Ishikawa (cell line): ENCODE measurements at regions not wholly inside any gene's neighbourhood (a gene's known extent, or its start where the extent isn't known, plus 50 kb on each side); places are given as distances from the start of the nearest gene placed in this dataset.

ENCODE experiments used
- CEBPB ChIP-seq: IDR thresholded peaks from 2 replicates; pipeline ENCODE4 v1.6.1; 2012
- CREB1 ChIP-seq: IDR thresholded peaks from 2 replicates; pipeline ENCODE4 v1.6.1; 2012; ENCODE audit warnings: low read depth
- EGR1 ChIP-seq: IDR thresholded peaks from 2 replicates; pipeline ENCODE4 v1.6.1; 2012
- EP300 ChIP-seq: IDR thresholded peaks from 2 replicates; pipeline ENCODE4 v1.6.1; 2012; ENCODE audit warnings: borderline replicate concordance
- FOXM1 ChIP-seq: IDR thresholded peaks from 2 replicates; pipeline ENCODE4 v1.6.1; 2012; ENCODE audit warnings: low read depth, borderline replicate concordance
- MAX ChIP-seq: IDR thresholded peaks from 2 replicates; pipeline ENCODE4 v1.6.1; 2012
- NFIC ChIP-seq: IDR thresholded peaks from 2 replicates; pipeline ENCODE4 v1.6.1; 2012
- RAD21 ChIP-seq: IDR thresholded peaks from 2 replicates; pipeline ENCODE4 v1.6.1; 2012; ENCODE audit warnings: low read depth
- REST ChIP-seq: IDR thresholded peaks from 2 replicates; pipeline ENCODE4 v1.6.1; 2012; ENCODE audit warnings: low read depth, mild to moderate bottlenecking
- TAF1 ChIP-seq: IDR thresholded peaks from 2 replicates; pipeline ENCODE4 v1.6.1; 2012; ENCODE audit warnings: low read depth, mild to moderate bottlenecking
- TCF12 ChIP-seq: IDR thresholded peaks from 2 replicates; pipeline ENCODE4 v1.6.1; 2012; ENCODE audit warnings: low read depth
- TEAD4 ChIP-seq: IDR thresholded peaks from 2 replicates; pipeline ENCODE4 v1.6.1; 2012
- YY1 ChIP-seq: IDR thresholded peaks from 2 replicates; pipeline ENCODE4 v1.6.1; 2012; ENCODE audit warnings: low read depth
- ZBTB7A ChIP-seq: IDR thresholded peaks from 2 replicates; pipeline ENCODE4 v1.6.1; 2012; ENCODE audit warnings: low read depth
- TF ChIP-seq, protein P1 (sequence below): IDR thresholded peaks from 2 replicates; pipeline ENCODE4 v1.6.1; 2012

DNA sequence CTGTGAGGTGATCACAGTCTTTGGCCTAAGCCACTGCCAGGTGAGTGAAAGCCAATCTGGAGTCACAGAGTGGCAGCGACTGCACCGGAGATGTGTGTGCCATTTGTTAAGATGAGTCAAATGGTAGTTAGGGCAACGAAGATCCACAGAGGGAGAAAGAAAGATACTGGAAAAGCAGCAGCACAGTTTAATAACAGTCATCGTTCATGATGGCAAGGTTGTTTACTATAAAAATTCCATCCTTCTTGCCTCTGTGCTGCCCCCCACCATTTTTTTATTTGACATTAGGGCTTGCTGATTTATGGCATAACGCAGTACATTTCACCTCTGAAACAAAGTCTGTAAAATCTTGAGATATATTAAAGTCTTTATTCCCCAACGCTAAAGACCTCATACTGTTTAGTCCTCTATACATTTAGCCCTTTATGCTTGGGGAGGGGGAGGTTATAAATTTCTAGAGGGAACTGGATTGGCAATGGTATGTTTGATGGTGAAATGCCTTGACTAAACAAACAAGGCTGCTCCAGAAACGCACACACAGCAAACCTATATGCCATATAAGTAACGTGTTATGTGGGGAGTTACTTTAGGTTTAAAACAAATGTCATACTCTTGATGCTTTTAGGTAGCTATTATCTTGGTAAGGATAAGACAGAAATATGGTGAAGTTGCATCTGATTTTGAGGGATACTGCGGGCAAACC, 55.8 kb upstream of the ABL1 start:
- no peak for TF ChIP-seq TEAD4
- TF ChIP-seq REST = no peak
- TF ChIP-seq, protein P1, sequence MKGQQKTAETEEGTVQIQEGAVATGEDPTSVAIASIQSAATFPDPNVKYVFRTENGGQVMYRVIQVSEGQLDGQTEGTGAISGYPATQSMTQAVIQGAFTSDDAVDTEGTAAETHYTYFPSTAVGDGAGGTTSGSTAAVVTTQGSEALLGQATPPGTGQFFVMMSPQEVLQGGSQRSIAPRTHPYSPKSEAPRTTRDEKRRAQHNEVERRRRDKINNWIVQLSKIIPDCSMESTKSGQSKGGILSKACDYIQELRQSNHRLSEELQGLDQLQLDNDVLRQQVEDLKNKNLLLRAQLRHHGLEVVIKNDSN = no peak
- TF ChIP-seq NFIC = no peak
- TF ChIP-seq RAD21 = no peak
- TF ChIP-seq FOXM1 = no peak
- no peak for TF ChIP-seq ZBTB7A
- TF ChIP-seq CREB1 = no peak
- no peak for TF ChIP-seq MAX
- no peak for TF ChIP-seq EGR1

- no peak for TF ChIP-seq EGR1
- no peak for TF ChIP-seq EP300
- TF ChIP-seq CREB1 = no peak
- TF ChIP-seq CEBPB = no peak
- TF ChIP-seq TAF1 = no peak
These were observed 54.6 kb upstream of the ABL1 start for GRCh38 chr9:130780415-130780814.

- no peak for TF ChIP-seq CREB1
- TF ChIP-seq CEBPB = no peak
- TF ChIP-seq ZBTB7A = no peak
- TF ChIP-seq RAD21 = no peak
- TF ChIP-seq, protein P1 = no peak
- no peak for TF ChIP-seq REST
- TF ChIP-seq TAF1 = no peak
- no peak for TF ChIP-seq NFIC
- no peak for TF ChIP-seq MAX
- TF ChIP-seq EGR1 = no peak
- TF ChIP-seq TCF12 = no peak
- TF ChIP-seq FOXM1 = no peak
- no peak for TF ChIP-seq EP300
- TF ChIP-seq YY1 = no peak
- no peak for TF ChIP-seq TEAD4
These were observed 54.1 kb upstream of the ABL1 start for GRCh38 chr9:130780865-130781504.

DNA sequence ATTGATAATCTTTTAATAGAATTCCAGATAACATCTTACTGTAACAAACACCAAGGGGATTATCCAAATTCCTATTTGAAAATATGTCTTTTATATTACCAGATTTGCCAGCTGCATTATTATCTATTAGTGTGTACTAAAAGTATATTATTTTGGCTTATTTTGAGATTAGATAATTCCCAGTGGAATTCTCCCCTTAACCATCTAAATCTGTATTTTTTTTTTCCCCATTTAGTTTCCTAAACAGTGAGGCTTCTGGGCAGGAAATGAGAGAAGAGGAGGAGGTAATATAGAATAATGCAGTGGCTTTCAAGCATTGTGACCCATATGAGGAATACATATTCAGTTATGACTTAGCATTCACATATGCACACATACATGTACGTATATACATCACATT, 53.5 kb upstream of the ABL1 start:
- TF ChIP-seq EP300 (no peak), RAD21 (no peak), TAF1 (no peak), REST (no peak), ZBTB7A (no peak), CEBPB (no peak), NFIC (no peak), TEAD4 (no peak), EGR1 (no peak)
- TF ChIP-seq, protein P1 = no peak
